HG03354 (cell line): ENCODE measurements at regions not wholly inside any gene's neighbourhood (a gene's known extent, or its start where the extent isn't known, plus 50 kb on each side); places are given as distances from the start of the nearest gene placed in this dataset.
"Not testable (repeated sequence)": the region's sequence is repeated elsewhere in the genome, so short reads cannot be mapped to it uniquely, and the experiment has no call there.

ENCODE experiments used
- ATAC-seq: cut with Tn5 transposase; IDR thresholded peaks from one replicate; pipeline ENCODE4 v1.9.1; 2021; ENCODE audit warnings: mild to moderate bottlenecking; ENCODE audit not compliant: unreplicated experiment, poor library complexity, severe bottlenecking

GRCh38 chr2:184031402-184032147, 566.8 kb upstream of the ZNF804A start:
- ATAC-seq = no peak

GRCh38 chr2:184032983-184033382, 565.3 kb upstream of the ZNF804A start:
- ATAC-seq = no peak

GRCh38 chr2:184037273-184037672, 561.1 kb upstream of the ZNF804A start:
- no peak for ATAC-seq

GRCh38 chr2:184039493-184039892, 558.8 kb upstream of the ZNF804A start:
- ATAC-seq = no peak

GRCh38 chr2:184040230-184040629, 558.1 kb upstream of the ZNF804A start:
- no peak for ATAC-seq

- no peak for ATAC-seq
These were observed 557.3 kb upstream of the ZNF804A start for GRCh38 chr2:184041077-184041476.

GRCh38 chr2:184041777-184042176, 556.6 kb upstream of the ZNF804A start:
- no peak for ATAC-seq

GRCh38 chr2:184047536-184047935, 550.8 kb upstream of the ZNF804A start:
- no peak for ATAC-seq

GRCh38 chr2:184049566-184049965, 548.8 kb upstream of the ZNF804A start:
- no peak for ATAC-seq

GRCh38 chr2:184053326-184053725, 545.0 kb upstream of the ZNF804A start:
- ATAC-seq = no peak

GRCh38 chr2:184054419-184054818, 543.9 kb upstream of the ZNF804A start:
- ATAC-seq = not testable (repeated sequence)

GRCh38 chr2:184057910-184058309, 540.4 kb upstream of the ZNF804A start:
- no peak for ATAC-seq

- not testable (repeated sequence) for ATAC-seq
These were observed 538.1 kb upstream of the ZNF804A start for GRCh38 chr2:184060268-184060667.

- ATAC-seq = no peak
These were observed 530.8 kb upstream of the ZNF804A start for GRCh38 chr2:184067502-184067901.

GRCh38 chr2:184072470-184072869, 525.9 kb upstream of the ZNF804A start:
- ATAC-seq = no peak

GRCh38 chr2:184078496-184078895, 519.8 kb upstream of the ZNF804A start:
- no peak for ATAC-seq

- ATAC-seq = no peak
These were observed 506.9 kb upstream of the ZNF804A start for GRCh38 chr2:184091456-184091855.

GRCh38 chr2:184113696-184114403, 484.5 kb upstream of the ZNF804A start:
- no peak for ATAC-seq

- no peak for ATAC-seq
These were observed 483.9 kb upstream of the ZNF804A start for GRCh38 chr2:184114439-184114838.

- no peak for ATAC-seq
These were observed 478.1 kb upstream of the ZNF804A start for GRCh38 chr2:184119989-184120800.
